ENCODE measurements at regions not wholly inside any gene's neighbourhood (a gene's known extent, or its start where the extent isn't known, plus 50 kb on each side); places are given as distances from the start of the nearest gene placed in this dataset.

GRCh38 chr10:20492447-20492846 is 404.7 kb downstream of the NEBL start:
- TF ChIP-seq EZH2phosphoT487 (IDR thresholded peaks at IDR 0.05; ENCODE audit: borderline replicate concordance, low read depth, low read length) (no peak), CTCF (conservative IDR thresholded peaks at IDR 0.05; ENCODE audit: low read length) (0 out of 2 replicates have a peak, but pooled peaks have one; percentile 22)
